C1 segment of cervical spinal cord (tissue), 14 donors: ENCODE measurements at regions not wholly inside any gene's neighbourhood (a gene's known extent, or its start where the extent isn't known, plus 50 kb on each side); places are given as distances from the start of the nearest gene placed in this dataset.
"Not testable (repeated sequence)": the region's sequence is repeated elsewhere in the genome, so short reads cannot be mapped to it uniquely, and the experiment has no call there.

Experiments
- DNase-seq, 14 donors: peaks; one replicate each; lab custom pipeline; 2025; lab: John Stamatoyannopoulos, UW

DNA sequence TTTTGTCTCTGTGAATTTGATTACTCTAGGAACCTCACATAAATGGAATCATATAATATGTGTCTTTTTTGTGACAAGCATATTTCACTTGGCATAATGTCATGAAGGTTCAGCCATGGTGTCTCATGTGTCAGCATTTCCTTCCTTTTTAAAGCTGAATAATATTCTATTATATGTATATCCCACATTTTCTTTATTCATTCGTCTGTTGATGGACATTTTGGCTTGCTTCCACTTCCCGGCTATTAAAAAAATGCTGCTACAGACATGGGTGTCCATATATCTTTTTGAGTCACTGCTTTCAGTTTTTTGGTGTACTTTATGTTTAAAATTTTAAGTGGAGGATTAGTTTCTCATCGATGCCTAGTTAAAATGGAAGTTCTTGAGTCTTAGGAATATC, 59.8 kb upstream of the C5orf63 start:
- DNase-seq: no peak

GRCh38 chr5:127136908-127137307, 63.6 kb upstream of the C5orf63 start:
- DNase-seq: no peak

- no peak for DNase-seq
Observed at GRCh38 chr5:127143722-127144121, 70.4 kb upstream of the C5orf63 start.

GRCh38 chr5:127153031-127153430, 79.7 kb upstream of the C5orf63 start:
- no peak for DNase-seq

DNA sequence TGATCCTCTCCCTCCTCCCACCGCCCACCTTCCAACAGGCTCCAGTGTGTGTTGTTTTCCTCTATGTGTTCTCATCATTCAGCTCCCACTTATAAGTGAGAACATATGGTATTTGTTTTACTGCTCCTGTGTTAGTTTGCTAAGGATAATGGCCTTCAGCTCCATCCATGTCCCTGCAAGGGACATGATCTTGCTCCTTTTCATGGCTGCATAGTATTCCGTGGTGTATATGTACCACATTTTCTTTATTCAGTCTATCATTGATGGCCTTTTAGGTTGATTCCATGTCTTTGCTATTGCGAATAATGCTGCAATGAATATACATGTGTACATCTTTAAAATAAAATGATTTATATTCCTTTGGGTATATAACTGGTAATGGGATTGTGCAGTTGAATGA, 80.2 kb upstream of the C5orf63 start:
- no peak for DNase-seq

GRCh38 chr5:127163750-127164149, 90.4 kb upstream of the C5orf63 start:
- no peak for DNase-seq

GRCh38 chr5:127170918-127171600, 97.8 kb upstream of the C5orf63 start:
- DNase-seq: no peak

DNA sequence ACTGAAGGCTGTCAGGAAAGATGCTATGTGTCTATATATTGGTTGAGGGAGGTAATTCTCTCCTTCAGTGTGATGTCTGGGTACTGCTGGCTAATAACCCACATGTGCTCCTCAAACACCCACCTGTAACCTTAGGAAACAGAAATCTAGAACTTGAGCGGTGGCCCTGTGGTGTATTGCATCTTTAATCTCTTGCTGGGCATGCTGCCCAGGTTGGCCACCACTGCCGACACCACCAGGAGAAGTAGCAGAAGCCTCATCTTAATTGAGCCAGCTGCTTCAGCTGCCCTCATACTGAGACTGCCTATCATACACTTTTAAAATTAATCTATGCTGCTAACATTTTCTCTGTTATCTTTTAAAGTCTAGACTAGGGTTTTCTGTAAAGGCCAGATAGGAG, 103.5 kb upstream of the C5orf63 start:
- DNase-seq: no peak

DNA sequence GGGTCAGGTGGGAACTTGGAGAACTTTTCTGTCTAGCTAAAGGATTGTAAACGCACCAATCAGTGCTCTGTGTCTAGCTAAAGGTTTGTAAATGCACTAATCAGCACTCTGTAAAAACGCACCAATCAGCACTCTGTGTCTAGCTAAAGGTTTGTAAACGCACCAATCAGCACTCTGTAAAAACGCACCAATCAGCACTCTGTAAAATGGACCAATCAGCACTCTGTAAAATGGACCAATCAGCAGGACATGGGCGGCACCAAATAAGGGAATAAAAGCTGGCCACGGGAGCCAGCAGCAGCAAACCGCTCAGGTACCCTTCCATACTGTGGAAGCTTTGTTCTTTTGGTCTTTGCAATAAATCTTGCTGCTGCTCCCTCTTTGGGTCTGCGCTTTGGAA, 108.0 kb upstream of the MEGF10 start:
- not testable (repeated sequence) for DNase-seq

GRCh38 chr5:127183332-127183731, 107.3 kb upstream of the MEGF10 start:
- DNase-seq: no peak

DNA sequence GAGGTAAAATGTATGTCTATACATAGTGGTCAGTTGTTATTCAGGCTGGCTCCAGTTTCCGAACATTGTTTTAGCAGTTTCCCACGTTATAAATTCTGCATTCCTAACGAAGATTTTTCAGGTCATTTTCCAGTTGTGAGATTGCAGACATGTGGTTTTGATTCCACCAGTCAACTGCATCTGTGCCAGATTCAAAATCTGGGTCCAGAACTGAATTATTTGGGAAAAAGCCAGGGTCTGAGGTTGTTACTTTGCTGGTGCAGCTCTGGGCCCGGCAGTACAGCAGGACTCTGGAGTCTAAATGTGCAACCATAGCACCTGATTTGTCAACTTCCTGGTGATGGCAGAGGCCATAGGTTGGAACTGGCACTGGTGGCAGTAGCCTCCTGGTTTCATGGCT, 105.7 kb upstream of the MEGF10 start:
- DNase-seq: no peak

GRCh38 chr5:127186657-127187056, 103.9 kb upstream of the MEGF10 start:
- DNase-seq: no peak

DNA sequence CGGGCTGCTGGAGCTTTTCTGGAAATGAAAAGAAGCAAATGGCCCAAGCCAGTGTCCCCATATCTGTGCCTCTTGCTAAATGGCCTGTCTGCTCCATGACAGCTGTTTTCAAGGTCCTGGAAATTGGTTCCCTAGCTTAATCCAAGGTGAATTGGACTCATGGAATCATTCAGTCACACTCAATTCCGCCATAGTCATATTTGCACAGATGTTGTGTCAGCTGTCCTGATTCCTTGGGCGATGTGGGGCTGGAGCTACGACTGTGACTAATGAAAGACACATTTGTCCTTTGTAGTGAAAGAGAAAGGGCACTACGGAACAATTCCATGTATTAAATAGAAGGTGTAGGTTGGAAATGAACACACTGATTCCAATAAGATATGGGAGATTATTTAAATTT, 102.9 kb upstream of the MEGF10 start:
- no peak for DNase-seq

DNA sequence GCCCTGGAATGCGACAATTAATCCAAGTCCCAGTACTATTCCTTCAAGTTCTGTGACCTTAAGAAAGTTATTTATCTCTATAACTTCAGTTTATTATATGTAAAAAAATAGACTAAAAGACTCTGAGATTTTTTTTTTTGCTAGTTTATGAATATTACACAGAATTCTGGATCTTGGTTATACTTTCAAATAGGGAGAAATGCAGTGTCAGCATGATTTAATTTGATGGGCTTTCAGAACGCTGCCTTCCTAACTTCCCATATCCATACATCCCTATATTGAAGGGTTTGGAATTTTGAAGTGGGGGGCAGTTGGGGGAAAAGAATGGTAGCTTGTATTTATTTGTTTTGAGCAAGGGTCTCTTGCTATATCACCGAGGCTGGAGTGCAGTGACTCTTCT, 98.4 kb upstream of the MEGF10 start:
- no peak for DNase-seq

- DNase-seq: no peak
Observed at GRCh38 chr5:127192836-127193338, 97.7 kb upstream of the MEGF10 start.

DNA sequence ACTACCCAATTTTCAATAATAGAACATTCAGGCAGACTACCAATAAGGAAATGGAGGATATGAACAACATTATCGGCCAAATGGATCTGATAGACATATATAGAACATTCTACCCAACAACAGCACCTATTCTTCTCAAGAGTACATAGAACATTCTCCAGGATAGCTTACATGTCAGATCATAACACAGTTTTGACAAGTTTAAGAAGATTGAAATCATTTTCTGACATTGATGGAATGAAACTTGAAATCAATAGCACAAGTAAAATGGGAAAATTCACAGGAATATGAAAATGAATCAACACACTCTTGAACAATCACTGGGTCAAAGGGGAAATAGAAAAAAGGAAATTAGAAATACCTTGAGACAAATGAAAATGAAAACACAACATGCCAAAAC, 94.6 kb upstream of the MEGF10 start:
- DNase-seq: no peak

GRCh38 chr5:127197402-127198167, 93.0 kb upstream of the MEGF10 start:
- not testable (repeated sequence) for DNase-seq

DNA sequence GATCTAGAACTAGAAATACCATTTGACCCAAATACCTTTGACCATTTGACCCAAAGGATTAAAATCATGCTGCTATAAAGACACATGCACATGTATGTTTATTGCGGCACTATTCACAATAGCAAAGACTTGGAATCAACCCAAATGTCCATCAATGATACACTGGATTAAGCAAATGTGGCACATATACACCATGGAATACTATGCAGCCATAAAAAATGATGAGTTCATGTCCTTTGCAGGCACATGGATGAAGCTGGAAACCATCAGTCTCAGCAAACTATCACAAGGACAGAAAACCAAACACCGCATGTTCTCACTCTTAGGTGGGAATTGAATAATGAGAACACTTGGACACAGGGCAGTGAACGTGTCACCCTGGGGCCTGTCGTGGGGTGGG, 87.9 kb upstream of the MEGF10 start:
- DNase-seq: not testable (repeated sequence)

DNA sequence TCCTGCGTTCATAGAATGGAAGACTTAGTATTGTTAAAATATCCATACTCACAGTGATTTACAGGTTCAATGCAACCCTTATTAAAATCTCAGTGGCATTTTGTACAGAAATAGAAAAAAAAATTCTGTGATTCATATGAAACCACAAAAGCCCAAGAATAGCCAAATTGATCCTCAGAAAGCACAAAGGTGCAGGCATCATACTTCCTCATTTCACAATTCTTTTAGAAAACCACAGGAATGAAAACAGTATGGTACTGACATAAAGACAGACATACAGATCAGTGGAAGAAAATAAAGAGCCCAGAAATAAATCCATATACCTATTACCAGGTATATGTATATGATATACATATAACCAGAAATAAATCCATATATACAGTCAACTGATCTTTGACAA, 86.8 kb upstream of the MEGF10 start:
- no peak for DNase-seq

DNA sequence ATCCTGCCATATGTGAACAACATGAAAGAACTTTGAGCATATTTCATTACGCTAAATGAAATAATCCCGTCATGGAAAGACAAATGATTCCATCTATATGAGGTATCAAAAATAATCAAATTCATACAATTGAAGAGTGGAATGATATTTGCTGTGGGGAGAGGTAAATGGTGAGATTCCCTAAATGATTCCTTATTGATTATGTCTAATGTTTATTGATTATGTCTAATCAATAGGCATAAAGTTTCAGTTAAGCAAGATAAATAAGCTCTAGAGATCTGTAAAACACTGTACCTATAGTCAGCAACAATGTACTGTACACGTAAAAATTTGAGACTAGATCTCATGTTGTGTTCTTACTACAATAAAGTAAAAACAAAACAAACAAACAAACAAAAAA, 85.4 kb upstream of the MEGF10 start:
- DNase-seq: no peak

DNA sequence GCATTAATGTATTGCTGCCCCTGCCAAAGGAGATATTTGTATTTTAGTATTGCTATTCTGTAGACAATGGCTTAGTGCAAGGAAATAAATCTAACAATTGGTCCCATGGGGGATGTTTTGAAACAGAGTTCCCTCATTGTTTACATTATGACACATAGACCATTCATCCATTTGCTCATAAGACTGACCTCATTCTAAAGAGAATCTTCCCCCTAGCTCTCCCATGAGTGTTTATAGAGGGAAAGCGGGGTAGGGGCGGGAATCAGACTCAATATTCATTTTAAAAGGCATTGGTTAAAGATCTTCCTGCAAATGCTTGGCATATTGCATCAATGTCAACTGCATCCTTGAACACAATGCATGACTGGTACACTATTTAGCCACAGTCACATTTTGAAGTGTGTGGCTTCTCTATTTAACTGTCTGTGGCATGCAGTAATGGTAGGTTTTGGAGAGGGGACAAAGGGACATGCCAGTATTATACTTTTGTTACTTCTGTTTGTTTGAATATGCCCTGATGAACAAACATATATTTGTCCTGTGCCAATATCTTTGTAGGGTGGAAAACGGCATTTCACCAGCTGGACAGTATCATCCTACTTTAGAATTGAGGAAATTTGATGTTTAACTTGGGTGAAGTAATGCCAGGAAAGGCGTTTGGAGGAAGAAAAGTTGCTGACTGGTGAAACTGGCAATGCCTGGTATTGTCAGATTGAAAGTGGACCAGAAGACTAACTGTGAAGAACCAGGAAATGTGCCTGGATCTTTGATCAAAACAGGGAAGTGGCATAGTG, 84.1 kb upstream of the MEGF10 start:
- no peak for DNase-seq

DNA sequence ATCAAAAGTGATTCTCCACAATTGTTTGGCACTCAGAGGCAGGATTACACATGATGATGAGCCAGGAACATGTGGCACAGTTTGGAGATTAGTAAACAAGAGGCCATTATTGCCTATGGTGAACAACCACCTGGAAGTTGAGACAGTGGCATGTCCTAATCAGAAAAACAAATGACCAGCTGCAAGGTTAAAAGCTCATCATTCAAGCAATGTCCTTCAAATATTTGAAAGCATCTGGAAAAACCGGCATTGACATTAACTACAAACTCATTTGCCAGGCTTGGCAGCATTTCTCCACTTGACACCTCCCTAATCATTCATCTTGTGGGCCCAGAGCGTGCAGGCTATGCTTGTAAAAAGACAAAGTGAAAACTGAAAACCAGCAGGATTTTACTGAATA, 80.6 kb upstream of the MEGF10 start:
- no peak for DNase-seq
